ENCODE measurements at regions not wholly inside any gene's neighbourhood (a gene's known extent, or its start where the extent isn't known, plus 50 kb on each side); places are given as distances from the start of the nearest gene placed in this dataset.

DNA sequence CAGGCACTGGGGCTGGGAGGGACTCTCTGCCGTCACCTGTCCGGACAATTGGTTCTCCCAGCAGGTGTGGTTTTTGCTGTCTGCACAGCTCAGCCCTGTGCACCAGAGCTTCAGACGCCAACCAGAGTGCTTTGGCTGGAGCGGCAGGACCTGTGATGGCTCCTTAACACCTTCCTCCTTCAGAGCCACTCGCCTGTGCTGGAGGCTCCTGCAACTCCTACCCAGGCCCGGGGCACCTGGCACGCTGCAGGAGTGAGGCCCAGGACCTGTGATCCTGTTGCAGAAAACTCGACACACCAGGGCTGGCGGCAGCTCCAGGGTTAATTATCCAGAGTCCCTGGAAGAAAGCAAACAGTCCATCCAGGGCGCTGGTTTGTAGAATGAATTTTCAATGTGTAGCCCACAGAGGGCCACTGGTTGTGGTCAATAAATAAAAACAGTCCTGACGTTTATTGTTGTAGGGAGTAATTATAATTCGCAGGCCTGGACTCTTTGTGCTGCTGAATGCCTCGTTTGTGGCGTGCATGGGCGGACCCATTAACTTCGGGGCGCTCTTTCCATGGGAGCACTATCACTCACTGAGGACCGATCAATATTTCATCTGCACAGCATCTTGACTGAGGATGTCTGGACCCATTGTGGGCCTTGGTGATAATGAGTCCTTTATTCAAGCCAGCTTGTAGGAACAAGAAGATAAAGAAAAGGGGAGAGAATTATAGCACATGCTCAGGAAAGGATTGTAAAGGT lies 339.7 kb upstream of the IRX4 start:
- FAIRE-seq: no peak

DNA sequence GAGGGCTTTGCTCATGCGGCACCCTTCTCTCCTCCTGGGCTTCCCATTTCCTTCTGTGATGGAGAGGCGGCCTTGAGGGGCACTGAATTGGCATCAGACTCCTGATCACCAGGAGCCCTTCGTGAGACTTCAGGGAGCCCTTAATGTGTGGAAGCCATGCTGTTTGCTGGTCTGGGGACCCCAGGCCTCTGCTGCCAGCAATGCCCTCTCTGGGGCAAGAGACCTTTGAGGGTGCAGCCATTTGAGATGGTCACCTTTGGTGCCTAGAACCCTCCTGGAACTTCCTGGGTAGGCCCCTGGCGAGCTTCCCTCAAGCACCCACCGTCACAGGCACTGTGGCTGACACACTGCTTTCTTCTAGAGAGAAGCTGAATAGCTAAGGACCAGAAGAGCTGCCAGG lies 338.7 kb upstream of the IRX4 start:
- FAIRE-seq: no peak

DNA sequence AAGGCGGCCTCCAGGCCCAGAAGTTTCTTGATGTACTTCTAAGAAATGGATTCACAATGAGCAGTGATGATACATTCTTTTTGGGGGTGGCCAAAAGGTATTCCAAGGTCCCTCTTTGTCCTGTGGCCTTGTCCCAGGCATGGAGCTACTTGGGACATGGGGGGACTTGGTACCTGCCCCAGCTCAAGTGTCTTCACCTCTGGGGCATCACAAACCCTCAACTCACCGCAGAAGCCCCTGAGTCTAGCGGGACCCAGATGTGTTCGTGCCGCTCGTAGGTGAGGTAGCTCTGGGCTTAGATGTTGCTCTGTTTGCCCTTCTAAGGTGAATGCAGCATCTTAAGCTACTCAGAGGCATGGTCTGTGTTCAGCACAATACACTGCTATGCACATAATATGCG lies 338.0 kb upstream of the IRX4 start:
- FAIRE-seq: no peak

DNA sequence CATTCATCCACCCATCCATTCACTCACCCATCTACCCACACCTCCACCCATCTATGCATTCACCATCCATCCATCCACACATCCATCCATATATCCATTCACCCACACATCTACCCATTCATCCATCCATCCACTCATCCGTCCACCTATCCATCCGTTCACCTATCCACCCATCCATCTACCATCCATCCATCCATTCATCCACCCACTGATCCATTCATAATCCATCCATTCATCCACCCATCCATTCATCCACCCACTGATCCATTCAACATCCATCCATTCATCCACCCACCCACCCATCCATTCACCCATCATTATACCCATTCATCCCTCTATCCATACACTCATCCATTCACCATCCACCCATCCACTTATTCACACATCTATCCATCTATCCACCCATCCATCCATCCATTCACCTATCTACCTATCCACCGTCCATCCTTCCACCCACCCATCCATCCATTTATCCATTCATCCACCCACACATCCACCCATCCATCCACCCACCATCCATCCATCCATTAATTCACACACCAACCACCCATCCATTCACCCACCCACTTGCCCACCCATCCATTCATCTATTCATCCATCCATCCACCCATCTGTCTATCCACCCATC lies 336.5 kb upstream of the IRX4 start:
- FAIRE-seq: no peak

DNA sequence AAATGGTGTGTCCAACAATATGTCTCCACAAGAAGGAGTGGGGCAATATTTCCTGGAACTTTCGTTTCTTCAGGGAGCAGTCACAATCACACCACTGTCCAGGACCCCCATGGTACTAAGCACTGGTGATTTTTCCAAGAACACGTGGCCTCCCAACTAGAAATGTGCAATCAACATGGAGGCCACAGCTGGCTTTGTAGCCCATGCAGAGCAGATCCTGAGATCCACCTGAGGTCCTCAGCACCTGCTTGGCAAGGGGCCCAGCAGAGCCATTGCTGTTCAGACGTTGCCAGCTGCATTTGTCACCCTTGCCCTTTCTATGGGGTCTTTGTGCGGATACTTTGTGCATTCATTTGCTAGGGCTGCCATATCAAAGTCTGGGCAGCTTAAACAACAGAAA lies 334.5 kb upstream of the IRX4 start:
- no peak for FAIRE-seq

DNA sequence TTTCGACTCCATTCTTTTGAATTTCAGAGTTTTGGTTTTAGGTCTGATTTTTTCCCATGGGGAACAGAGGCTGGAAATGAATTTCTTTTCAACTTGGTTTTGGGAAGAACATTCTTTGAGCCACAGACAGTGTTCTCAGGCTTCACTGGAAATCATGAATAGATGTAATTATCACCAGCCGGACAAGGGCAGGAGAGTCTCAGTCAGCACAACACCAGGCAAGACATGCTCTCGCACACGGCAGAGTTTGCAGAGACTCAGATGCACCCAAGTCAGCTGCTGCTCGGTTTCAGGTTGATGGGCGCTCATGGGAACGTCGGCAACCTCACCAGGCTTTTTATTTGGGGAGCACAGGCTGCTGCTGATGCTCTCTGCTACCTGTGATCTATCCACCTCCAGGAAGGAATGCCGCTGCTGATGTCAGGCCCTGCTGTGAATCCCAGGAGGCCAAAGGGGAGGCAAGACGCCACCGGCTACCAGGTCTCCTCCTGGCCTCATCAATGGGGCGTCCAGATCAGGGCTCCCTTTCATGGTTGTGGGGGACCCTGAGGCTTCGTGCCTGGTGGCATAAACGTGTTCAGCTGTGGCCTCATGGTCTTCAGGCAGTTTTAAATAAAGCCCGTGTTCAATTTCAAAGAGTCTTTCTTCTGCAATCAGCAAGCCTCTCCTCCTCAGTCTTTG lies 332.3 kb upstream of the IRX4 start:
- FAIRE-seq: no peak

DNA sequence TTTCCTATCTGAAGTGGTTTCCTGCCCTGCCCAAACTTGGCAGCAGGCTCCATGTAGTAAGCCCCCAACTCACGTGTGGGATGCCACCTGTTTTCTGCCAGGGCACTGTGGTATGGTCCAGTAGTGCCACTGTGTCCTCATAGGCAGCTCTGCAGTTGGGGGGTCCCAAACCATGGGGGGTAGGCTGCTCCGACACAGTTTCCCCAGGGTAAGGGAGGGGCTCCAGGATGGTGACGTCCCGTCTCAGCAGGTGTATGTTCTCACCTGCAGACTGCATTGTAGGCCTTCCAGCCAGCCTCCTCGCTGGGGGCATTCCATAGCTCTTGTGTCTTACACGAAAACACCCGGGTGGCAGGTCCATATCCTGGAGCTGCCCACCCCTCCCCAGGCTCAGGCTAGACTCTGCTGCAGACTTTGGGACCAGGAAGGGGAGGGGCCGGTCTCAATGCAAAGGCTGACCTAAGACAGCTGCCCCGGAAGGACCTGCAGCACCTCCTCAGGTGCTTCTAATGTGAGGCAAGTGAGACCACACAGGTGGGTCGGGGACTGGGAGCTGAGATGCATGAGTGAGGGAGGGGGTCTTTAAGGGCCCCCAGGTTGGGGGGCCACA lies 330.5 kb upstream of the IRX4 start:
- FAIRE-seq: no peak

DNA sequence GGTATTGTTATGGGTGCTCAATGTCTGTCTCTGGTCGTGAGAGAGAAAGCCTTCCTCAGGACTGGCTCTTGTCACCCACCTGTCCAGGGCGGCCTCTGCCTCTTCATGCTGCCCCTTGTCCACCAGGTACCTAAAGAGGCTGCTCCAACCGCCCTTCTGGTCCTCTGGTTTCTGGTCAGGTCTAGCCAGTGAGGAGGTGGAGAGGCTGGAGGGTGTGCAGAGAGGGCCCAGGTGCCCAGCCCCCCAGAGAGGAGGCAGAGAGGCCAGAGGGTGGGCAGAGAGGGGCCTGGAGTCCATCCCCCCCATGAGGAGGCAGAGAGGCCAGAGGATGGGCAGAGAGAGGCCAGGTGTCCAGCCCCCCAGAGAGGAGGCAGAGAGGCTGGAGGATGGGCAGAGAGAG lies 329.8 kb upstream of the IRX4 start:
- FAIRE-seq: no peak

DNA sequence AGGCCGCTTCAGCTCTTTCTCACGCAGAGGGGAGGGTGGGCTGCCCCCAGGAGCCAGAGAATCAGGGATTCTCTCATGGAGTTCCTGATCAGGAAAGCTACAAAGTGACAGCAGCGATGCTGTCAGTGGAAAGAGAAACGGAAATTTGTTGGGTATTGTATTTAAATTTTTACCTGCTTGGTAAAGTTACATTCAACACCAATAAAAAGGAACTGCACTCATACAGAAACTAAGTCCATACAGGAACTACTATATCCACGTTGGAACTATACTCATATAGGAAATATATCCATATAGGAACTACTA lies 325.5 kb upstream of the IRX4 start:
- FAIRE-seq: no peak

DNA sequence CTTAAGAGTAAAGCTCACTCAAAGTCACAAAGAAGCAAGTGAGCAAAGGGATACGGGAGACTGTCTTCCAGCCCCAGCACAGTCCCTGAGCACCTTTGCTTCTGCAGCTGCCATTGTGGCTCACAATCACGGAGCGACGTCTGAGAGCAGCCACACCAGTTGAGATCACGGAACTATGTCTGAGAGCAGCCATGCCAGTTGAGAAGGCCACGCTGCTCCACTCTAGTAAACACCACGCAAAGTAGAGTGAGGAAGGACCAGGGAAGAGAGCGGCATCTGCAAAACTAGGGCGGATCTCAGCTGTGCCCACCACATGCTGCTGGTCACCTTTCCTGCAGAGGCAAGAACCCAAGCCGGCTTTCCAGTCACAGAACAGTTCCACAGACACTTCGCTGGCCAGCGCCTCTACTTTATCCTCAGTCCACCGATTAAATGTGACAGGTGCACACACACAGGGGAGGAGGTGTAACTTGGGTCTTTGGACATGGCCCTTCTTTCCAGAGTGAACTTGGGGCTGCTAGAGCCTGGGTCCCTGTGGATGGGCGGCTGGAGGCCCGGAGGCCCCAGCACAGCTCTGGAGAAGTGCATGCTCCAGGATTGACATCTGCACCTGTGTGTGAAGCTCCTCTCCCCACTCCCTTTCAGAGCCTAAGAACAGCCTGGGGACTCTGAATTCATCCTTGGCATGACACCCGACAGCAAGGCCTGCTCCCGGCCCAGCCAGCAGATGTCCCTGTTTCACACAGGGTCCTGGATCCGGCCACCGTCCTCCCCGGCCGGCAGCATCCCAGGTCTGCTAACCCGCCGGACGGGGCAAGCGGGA lies 324.9 kb upstream of the IRX4 start:
- FAIRE-seq: no peak

DNA sequence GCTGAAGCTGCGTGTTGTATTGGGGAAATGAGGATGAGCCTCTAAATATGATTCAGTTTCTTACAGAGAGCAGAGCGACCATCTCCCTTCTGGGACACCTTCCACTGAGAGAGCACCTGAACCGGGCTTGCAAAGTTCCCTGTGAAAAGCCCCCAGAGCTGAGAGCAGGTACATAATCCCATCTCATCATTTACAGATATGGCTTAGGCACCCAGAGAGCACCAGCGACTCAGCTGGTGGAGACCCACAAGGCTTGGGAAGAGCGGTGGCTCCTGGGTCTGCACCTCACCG lies 324.3 kb upstream of the IRX4 start:
- FAIRE-seq: no peak

DNA sequence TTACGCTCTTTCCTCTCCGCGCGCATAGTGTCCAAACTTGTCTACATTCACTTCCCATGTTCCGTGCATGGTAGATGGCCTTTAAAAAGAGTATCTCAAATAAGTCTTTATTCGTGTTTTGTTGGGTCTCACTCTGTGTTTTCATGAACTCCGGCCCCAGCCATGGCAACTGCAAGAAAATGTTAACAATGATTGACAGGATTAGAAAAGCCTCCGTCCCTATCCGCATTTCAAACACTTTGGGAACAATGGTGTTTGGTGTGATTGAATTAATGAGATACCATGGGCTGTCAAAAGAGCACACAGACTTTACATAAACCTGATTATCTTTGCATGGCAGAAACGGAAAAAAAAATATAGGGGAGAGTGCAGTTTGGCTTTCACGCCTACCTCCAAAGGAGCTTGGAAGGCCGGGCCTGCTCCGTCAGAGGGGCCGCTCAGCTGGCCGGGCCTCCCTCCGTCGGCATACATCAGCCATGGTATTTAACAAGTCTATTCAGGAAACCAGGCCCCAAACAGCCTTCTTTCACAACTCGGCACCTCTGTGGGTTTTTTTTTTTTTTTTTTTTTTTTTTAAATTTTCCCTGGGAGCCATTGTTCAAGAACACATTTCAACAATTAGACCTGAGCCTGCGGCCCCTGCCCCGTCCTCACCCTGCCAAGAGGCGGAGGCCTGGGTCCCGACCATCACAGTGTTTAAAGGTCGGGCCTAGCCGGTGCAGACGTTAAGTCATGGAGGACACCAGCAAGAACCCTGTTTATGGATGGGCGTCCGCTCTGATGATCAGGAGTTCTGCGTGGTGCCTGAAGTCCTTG lies 323.8 kb upstream of the IRX4 start:
- no peak for FAIRE-seq

DNA sequence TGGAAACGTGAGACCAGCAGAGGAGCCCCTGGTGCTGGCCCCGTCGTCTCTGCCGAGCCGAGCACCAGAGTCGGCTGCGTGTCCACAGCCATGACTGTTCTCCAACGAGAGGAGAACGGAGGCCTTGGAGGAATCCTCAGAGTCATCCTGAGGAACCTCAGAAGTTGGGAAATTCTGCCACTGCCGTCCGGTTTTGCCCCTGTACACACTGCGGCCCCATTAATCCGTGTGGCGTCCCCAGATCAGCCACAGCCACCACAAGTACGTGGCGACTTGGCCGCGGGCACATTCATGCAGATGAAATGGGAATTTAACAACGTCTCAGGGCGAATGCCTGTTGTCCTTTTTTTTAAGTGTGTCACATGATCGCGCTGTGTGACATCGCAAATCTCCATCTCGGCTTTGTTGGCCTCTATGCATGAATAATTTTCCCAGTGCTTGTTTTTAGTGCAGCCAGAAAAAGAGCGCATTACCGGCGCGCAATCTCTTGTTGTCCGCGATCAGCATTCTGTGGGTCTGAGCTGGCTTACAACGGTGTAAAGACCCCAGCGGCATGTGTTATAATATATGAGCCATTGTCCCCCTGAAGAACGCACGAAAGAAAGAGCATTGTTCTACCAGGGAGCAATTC lies 323.0 kb upstream of the IRX4 start:
- no peak for FAIRE-seq

DNA sequence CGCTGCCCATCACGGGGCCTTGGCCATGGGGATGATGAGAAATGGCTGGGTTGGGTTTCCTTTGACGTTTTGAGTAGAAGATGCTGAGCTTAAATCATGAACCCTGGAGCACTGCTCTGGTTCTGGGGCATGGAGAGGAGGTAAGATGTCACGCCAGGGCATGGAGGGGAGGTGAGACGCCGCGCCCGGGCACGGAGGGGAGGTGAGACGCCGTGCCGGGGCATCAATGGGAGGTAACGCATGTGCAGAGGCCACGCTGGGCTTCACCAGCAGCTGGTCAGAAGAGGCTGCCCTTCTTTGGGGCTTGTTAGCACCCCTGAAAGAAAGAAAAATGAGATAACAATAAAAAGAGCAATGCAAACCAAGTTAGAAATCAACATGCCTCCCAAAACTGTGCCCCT lies 322.5 kb upstream of the IRX4 start:
- FAIRE-seq: no peak

DNA sequence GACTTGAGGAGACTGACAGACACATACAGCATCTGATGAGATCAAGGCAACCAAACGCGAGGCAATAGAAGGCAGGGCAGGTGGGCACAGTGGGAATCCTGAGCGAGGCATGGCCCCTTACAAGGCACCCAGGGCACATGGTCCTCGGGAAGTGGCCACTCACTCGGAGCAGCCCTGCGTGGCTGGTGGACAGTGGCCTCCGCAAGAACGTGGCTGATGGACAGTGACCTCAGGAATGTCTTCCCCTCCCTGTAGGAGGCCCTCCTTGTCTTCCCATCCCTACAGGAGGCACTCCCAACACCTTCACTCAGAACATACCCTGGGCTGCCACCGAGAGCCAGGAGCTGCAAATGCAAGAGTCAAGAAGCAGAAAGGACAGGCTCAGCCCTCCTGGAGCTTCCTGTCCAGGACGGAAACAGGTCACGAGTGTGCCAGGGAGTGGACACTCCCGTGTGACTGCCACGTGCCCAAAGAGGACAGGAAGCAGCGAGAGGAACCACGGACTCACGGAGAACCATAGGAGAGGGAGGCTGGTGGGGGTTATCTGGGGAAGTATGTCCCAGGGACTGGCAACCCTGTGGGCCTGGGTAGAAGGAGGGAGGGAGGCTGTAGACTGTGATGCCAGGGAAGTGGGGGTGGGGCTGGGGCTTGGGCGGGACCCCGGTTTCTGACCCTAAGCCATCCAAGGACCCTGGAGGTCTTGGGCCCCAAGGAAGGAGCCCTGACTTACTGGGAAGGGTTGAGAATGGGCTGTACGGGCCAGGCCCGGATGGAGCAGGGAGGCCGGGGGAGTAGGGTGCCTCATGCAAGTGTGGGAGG lies 321.9 kb upstream of the IRX4 start:
- no peak for FAIRE-seq

DNA sequence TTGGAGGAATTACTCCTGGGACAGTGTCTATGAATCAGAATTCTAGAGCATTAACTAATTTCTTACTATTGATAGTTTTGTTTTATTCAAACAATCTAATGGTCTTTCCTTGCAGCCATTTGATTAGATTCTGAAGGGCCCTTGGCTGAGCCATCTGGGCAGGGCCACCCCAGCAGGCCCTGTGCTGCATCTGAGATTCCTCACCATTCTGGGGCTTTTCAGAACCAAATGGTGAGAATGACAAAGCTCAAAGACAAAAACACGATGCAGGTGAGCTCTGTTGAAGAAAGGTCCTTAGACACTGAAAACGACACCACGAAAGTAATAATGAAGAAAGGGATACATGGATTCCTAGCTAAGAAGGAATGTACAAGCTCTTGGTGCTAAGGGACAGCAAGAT lies 321.0 kb upstream of the IRX4 start:
- no peak for FAIRE-seq

DNA sequence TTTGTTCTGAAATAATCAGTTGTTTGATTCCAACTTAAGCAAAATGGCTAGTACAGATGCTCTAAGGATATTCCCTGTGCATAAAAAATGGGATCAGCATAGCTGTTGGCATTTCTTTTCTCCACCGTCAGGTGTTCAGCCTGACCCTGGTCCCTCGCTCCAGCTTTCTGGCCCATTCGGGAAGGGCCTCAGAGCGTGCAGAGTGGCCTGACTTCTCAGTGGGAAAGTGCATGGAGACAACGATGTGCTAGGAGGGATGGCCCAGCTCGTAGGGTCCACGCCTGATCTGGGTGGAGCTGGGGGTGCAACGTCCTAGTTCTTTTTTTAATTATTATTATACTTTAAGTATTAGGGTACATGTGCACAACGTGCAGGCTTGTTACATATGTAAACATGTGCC lies 319.1 kb upstream of the IRX4 start:
- no peak for FAIRE-seq

DNA sequence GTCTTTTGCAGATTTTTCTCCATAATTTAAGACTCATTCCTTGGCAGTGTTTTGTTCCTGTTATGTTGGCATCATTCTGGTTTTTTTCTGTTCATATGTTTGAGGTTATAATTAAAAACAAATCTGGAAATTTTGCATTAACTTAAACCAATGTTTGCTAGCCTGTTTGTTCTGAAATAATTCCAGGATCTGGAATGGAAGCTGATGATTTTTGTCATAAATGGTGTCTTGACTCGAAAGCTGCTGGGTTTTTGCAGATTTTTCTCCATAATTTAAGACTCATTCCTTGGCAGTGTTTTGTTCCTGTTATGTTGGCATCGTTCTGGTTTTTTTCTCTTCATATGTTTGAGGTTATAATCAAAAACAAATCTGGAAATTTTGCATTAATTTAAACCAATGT lies 318.7 kb upstream of the IRX4 start:
- no peak for FAIRE-seq

DNA sequence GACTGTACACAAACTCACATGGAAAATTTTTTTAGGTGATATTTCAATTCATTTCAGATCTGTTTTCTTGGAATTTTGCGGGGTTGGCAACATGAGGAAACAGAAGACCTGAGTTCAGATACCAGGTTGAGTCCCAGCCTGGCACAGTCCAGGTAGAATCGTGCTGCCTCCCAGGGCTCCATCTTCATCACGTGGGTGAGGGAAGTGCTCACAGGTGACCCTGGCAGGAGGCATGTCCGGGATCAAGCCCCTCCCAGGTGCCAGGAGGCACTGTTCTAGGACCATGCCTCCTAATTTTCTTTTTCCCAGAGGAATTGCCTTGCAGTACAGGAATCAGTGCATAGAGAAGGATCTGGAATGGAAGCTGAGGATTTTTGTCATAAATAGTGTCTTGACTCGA lies 318.3 kb upstream of the IRX4 start:
- FAIRE-seq: no peak

DNA sequence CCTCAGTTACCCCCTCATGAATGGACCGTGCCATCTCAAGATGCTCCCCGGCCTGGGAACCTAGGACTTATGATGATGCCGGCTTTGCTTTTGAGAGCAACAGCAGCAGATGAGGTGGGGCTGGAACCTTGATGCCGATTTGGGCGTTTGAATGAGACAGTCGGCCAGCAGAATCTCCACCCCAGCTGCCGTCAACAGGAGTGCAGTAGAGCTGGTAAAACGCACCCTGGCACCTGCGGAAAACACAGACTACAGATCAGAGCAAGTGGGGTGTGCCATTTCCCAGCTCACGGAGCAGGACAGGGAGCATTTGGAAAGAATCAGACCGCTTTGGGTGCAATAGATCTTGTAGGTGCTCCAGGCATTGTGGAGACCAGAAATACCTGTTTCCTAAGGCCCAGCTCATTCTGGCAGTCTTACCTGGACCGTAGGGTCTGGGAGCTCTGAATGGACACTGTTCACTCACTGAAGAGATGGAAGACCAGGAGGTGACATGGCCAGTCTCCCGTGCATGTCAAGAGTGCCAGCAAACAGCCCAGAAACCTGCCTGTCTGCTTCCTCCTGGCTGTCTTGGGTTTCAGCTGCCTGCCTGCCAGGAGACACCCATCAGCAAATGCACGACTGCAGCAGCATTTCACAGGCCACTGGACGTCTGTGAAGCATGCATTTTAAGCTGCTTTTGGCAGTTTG lies 317.7 kb upstream of the IRX4 start:
- no peak for FAIRE-seq

DNA sequence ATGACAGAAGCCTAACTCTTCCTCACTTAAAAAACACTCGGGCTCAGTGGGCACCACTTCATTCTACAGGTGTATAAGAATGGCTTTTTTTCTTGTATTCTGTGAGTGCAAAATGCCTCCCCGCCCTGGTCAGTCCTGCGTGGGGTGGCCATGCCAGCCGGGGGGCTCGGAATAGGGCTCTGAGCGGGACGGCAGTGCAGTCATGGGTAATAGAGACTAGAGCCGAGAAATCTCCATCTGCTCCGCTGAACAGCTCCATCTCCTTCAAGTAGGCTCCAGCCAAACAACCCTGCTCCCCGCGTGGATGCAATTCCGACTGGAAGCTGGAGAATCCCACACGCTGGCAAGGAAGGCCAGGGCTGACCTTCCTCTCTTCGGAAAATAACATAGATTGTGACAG lies 317.0 kb upstream of the IRX4 start:
- FAIRE-seq: no peak
